Tibial nerve (tissue), 4 donors: ENCODE measurements at regions not wholly inside any gene's neighbourhood (a gene's known extent, or its start where the extent isn't known, plus 50 kb on each side); places are given as distances from the start of the nearest gene placed in this dataset.

Source experiments
- EP300 ChIP-seq, 2 donors: sonication (generic); formaldehyde crosslinking; IDR thresholded peaks; one replicate each; pipeline ENCODE4 v1.6.1; 2017; ENCODE audit warnings: antibody characterized with exemption in 2 of 2, mild to moderate bottlenecking in 1 of 2
- TF ChIP-seq, protein P1 (sequence below), 5 experiments: fragments of 200-600 bp in 3 of 5; fragments of 450-650 bp in 2 of 5; sonication (generic) in 3 of 5; IDR thresholded peaks; one replicate each; pipeline ENCODE4 v1.5.1; 2016 to 2019; ENCODE audit warnings: antibody characterized with exemption in 5 of 5, mild to moderate bottlenecking in 3 of 5, moderate library complexity in 2 of 5

DNA sequence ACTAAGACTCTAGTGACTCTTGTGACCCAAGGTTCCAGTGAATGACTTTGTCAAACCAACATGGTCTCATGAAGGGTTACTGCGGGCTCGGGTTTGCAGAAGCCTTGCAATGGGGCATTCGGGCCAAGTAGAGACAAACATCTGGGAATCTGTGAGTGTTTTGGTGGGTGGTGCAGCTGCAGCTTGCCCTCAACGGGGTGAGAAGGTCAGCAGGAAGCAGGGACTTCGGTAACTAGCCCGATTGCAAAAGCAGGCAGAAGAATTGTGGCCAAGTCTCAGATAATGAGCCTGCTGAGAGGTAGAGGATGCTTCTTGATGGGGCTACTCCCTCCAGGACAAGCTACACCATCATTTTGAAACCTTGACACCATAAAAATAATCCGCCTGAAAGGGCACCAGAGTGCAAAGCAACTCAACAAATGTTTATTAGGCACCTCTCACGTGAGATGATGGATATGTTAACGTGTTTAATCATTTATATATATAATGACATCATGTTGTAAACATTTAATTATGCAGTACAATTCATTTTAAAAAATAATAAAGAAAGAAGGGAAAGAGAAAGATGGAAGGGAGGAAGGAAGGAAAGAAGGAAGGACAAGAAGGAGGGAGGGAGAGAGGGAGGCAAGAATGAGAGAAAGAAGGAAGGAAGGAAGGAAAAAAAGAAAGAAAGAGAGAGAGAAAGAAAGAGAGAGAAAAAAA is 263.9 kb upstream of the IGF1R start:
- TF ChIP-seq, protein P1, sequence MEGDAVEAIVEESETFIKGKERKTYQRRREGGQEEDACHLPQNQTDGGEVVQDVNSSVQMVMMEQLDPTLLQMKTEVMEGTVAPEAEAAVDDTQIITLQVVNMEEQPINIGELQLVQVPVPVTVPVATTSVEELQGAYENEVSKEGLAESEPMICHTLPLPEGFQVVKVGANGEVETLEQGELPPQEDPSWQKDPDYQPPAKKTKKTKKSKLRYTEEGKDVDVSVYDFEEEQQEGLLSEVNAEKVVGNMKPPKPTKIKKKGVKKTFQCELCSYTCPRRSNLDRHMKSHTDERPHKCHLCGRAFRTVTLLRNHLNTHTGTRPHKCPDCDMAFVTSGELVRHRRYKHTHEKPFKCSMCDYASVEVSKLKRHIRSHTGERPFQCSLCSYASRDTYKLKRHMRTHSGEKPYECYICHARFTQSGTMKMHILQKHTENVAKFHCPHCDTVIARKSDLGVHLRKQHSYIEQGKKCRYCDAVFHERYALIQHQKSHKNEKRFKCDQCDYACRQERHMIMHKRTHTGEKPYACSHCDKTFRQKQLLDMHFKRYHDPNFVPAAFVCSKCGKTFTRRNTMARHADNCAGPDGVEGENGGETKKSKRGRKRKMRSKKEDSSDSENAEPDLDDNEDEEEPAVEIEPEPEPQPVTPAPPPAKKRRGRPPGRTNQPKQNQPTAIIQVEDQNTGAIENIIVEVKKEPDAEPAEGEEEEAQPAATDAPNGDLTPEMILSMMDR (IDR thresholded peaks at IDR 0.05), result no peak
- TF ChIP-seq EP300 (IDR thresholded peaks at IDR 0.05), result no peak
